GM18502 (cell line): ENCODE measurements at regions not wholly inside any gene's neighbourhood (a gene's known extent, or its start where the extent isn't known, plus 50 kb on each side); places are given as distances from the start of the nearest gene placed in this dataset.

Source experiments
- ATAC-seq: cut with Tn5 transposase; IDR thresholded peaks from one replicate; pipeline ENCODE4 v1.9.1; 2021; ENCODE audit warnings: mild to moderate bottlenecking; ENCODE audit not compliant: unreplicated experiment, poor library complexity

DNA sequence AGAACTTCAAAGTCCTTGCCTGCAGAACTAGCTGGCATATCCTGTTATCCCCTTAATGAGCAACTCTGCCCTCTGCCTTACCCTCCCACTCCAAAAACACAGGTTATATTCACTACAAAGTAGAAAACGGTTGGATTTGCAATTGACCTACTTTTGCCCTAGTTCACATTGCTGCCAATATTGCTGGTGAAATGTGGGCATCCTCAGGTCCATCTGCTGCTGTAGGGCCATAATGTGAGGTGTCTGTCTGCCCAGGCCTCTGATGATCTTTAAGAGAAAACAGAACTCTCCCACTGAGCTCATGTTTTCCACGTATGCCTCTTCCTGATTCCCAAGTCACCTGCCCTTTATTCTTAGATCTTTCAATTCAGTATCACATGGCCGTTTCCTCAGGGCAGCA is 294.0 kb upstream of the CDH20 start:
- no peak for ATAC-seq

DNA sequence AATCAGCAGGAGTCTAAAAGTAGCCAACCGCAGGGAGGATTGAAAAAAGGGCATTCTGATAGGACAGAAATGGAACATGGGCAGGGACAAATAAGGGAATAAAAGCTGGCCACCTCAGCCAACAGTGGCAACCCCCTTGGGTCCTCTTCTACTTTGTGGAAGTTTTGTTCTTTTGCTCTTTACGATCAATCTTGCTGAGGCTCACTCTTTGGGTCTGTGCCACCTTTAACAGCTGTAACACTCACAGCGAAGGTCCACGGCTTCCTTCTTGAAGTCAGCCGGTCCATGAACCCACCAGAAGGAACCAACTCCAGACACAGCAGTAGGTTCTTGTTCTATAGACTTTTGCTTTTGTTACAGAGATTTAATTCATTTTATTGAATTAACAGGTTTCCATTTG is 285.4 kb upstream of the CDH20 start:
- ATAC-seq: no peak

DNA sequence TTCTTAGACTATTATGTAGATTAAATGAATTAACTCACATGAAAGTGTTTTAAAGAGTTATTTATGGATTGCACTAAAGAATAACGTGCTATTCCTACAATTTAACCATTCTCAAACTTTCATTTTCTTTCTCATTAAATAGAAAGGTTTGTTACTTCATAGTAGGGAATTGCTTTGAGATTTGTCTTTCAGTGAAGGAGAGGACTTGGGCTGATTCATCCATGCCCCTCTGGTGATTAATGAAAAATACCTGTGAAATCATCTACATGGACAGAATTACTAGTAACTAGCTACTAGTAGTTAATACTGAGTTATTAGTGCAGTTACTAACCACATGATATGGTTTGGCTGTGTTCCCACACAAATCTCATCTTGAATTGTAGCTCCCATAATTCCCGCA is 275.8 kb upstream of the CDH20 start:
- no peak for ATAC-seq

GRCh38 chr18:61062258-61062657 is 271.0 kb upstream of the CDH20 start:
- ATAC-seq: no peak

- no peak for ATAC-seq
These were observed 268.3 kb upstream of the CDH20 start for GRCh38 chr18:61064911-61065310.

GRCh38 chr18:61076986-61077385 is 256.2 kb upstream of the CDH20 start:
- no peak for ATAC-seq

GRCh38 chr18:61079714-61080113 is 253.5 kb upstream of the CDH20 start:
- ATAC-seq: no peak

DNA sequence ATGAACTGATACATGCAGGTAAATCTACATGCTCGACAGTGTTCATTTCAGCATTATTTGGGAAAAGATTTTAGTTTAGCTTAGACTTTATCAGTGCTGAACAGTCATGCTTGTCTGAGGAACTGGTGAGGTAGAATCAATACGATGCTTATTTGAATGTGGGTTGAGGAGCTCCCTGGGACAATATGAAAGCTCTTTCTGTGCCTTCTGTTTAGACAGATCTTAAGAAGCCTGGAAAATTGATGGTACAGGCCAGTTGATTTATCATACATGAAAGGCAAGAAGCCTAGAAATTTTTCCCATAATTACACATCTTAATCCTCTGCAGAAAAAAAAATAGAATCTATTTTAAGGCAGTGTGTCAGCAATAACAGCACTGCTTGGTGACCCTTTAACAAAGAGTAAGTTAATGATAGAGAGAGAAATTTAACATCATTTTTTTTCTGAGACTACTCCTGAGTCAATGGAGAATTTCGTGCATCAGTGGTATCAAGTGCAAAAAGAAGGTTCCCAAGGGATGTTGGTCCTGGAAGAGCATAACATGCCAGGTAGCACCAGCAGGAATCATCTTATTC is 252.2 kb upstream of the CDH20 start:
- no peak for ATAC-seq

DNA sequence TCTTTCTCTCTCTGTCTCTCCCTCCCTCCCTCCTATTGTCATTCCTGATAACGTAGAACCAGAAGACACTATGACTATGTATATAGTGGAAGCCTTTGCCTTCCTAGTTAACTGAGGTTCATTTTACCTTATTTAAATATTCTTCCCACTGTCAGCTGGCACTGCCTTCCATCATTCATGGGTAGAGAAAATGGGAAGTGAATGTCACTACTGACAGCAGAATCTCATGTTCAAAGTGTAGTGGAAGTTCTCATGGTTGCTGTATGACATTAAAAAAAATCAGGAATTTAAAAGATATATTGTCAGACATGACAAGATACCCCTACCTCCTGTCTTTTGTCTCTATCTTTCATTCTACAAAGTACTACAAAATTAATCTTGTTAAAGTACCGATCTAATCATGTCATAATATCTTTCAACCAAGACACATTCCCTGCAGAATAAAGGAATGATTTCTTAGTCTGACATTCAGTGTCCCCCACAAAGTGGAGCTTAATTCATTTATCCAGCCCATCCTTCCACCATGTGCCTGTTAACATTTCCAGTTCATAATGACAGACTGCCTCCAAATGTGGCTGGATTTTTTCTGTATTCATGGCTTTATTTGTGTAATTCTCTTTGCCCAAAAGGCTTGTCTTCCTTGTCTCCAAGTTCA is 250.1 kb upstream of the CDH20 start:
- no peak for ATAC-seq

- ATAC-seq: no peak
These were observed 248.2 kb upstream of the CDH20 start for GRCh38 chr18:61085036-61085435.

- ATAC-seq: no peak
These were observed 247.5 kb upstream of the CDH20 start for GRCh38 chr18:61085761-61086160.

- no peak for ATAC-seq
These were observed 246.6 kb upstream of the CDH20 start for GRCh38 chr18:61086657-61087056.

- ATAC-seq: no peak
These were observed 241.9 kb upstream of the CDH20 start for GRCh38 chr18:61091379-61091778.

GRCh38 chr18:61093965-61094364 is 239.3 kb upstream of the CDH20 start:
- no peak for ATAC-seq

DNA sequence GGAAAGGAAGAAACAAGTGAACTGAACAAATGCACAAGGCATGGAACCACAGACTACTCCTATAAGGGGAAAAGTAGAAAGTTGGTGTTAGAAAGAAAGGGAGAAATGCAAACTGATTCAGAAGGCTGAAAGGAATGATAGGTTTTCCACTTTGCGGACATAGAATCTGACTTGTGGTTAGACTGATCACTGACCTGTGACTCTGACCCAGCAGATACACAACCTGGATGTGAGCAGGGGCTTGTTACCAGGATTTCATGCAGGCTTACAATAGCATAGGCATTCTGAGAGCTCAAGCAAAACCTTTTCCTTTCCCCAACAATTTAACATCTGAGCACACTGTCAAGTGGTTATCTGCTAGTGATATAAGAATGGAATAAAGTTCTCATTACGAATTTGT is 237.0 kb upstream of the CDH20 start:
- ATAC-seq: no peak

DNA sequence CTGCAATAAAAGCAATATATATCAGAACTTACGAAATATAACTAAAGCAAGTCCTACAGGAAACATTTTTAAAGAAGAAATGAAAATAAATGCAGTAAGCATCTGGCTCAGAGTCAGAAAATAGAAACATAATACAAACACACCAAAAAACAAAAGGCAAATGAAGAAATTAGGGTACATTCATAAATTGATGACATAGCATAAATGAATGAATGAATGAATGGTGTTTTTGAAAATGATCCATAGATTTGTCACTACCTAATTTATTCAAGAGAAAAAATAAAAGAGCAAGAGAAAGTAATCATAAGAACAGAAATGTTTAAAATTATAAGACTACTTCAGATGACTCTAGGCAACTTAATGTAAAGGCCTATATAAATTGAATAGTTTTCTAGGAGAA is 226.1 kb upstream of the CDH20 start:
- ATAC-seq: no peak

DNA sequence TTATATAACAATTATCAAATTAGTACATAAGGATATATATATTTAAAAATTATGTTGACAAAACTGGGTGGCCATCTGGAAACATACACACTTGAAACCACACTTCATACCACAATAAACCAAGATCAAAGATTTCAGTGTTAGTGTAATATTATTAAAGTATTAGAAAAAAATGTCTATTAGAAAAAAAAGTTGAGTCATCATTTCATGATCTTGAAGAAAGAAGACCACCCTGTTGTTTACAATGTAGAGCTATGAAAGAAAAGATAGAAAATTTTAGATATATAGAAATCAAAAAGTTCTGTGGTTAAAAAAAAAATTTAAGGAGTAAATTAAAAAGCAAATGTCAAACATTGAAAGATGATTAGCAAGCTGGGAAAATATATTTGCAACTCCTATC is 224.5 kb upstream of the CDH20 start:
- no peak for ATAC-seq

DNA sequence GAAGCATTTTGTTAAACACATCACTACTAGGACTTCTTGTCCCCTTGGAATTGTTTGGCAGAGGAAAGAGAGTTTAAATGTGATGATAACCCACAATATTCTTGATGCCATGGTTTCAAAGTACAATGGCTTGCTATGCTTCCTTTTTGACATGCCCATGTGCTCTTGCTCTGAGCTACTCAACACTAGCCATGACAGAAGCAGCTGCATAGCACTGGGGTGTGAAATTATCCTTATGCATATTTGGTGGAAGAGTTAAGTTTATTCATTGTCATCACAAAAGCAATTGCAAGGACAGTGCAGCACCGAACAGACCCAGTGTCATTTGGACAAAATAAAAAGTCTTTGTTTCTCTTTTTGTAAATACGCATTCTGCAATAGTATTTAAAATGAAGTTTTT is 209.9 kb upstream of the CDH20 start:
- no peak for ATAC-seq

DNA sequence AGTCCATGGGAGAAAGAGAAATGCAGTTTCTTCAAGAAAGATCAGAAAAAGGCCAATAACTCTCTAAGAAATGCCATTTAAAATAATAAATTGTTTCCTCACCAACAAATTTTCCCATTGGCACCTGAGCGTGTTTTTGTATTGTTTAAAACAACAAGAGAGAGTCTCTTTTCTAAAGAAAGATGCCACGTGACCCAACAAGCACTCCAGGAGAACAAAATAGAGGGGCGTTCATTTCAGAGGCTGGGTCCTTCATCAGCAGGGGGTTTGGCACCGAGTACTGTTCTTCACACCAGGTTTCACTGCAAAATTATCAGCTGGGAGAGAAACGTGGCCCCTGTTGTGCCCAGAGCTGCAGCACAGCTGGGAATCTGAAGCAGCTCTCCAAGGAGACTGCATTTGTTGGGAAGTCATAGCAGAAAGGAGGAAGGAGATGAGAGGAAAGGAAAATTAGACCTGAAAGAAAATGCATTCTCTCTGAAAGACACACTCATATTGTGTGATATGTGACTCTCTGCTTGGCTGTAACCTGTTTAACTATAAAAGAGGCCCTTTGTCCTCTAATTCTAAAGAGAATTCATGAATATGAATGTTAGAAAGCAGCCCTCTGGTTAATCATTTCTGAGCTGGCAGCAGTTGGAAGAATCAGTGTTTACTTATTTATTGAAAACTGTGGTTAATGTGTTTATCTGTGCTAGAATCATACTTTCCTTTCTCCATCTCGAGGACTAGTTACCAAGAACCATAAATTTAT is 205.3 kb upstream of the CDH20 start:
- ATAC-seq: no peak

- no peak for ATAC-seq
These were observed 204.2 kb upstream of the CDH20 start for GRCh38 chr18:61129001-61129400.

DNA sequence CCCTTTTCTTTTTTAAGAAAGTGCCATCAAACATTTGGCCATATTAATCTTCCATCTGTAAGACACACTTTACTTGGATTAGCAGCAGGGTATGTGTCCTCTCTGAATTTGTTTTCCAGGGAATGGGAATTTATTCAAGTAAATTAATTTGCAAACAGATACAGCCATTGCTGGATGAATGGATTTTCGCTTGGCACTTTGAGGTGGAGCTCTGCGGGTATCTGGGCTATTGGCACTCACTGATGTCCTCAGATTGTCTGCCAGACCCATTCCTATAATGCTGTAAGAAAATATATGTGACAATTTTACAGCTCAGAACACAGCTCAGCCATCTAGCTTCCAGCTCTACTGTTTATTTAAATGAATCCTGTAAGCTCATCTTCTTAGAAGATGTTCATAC is 201.2 kb upstream of the CDH20 start:
- ATAC-seq: no peak

- ATAC-seq: no peak
These were observed 199.4 kb upstream of the CDH20 start for GRCh38 chr18:61133783-61134182.
